Skeletal muscle cell (primary cell): ENCODE measurements at regions not wholly inside any gene's neighbourhood (a gene's known extent, or its start where the extent isn't known, plus 50 kb on each side); places are given as distances from the start of the nearest gene placed in this dataset.
"Not testable (repeated sequence)": the region's sequence is repeated elsewhere in the genome, so short reads cannot be mapped to it uniquely, and the experiment has no call there.

Experiments
- DNase-seq: peaks from one replicate; pipeline ENCODE4 v3.0.0-alpha.2; 2010; ENCODE audit warnings: low read depth
- H3K4me3 ChIP-seq: 2 replicates; pipeline ENCODE4 v1.5.1; 2011; ENCODE audit warnings: low read depth, mild to moderate bottlenecking, control low read depth, low read length, moderate library complexity

DNA sequence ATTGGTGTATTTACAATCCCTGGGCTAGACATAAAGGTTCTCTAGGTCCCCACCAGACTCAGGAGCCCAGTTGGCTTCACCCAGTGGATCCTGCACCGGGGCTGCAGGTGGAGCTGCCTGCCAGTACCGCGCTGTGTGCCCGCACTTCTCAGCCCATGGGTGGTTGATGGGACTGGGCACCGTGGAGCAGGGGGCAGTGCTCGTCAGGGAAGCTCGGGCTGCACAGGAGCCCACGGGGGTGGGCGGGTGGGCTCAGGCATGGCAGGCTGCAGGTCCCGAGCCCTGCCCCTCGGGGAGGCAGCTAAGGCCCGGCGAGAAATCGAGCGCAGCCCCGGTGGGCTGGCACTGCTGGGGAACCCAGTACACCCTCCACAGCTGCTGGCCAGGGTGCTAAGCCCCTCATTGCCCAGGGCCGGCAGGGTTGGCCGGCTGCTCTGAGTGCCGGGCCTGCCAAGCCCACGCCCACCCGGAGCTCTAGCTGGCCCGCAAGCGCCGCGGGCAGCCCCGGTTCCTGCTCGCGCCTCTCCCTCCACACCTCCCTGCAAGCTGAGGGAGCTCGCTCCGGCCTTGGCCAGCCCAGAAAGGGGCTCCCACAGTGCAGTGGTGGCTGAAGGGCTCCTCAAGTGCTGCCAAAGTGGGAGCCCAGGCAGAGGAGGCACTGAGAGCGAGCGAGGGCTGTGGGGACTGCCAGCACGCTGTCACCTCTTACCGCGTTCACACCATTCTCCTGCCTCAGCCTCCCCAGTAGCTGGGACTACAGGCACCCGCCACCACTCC lies 353.5 kb upstream of the HS6ST1 start:
- DNase-seq, H3K4me3 ChIP-seq: not testable (repeated sequence)

DNA sequence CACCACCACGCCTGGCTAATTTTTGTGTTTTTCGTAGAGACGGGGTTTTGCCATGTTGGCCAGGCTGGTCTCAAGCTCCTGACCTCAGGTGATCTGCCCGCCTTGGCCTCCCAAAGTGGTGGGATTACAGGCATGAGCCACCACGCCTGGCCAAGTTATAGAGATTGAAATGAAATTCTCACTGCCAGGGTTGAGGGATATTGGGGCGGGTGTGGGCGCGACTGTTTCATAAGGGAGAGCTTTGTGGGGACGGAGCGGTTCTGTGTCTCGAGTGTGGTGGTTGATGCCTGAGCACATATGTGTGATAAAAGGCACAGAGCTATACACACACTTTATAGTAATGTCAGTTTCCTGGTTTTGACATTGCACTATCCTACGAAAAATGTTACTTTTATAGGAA lies 361.0 kb upstream of the HS6ST1 start:
- DNase-seq, result not testable (repeated sequence)

DNA sequence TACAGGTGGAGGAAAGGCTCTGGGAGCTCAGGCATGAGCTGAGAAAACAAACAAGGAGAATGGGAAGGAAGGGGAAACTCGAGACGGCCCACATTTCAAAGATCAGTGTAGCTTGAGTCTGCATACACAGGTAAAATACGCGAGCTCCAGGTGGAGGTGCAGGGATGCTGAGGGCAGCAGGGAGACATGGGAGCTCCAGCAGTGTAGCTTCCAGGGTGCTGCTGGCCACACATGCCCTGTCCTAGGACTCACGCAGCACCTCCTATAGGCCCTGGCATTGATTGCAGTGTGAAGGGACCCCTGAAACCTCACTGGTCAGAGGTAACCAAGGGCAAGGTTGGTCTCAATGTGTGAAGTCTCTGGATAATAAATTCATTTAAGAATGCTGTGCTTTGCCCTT lies 362.8 kb upstream of the HS6ST1 start:
- no peak overlapping the region for H3K4me3 ChIP-seq
- no peak for DNase-seq

More for the DNA sequence above, 361.0 kb upstream of the HS6ST1 start:
- not testable (repeated sequence) for H3K4me3 ChIP-seq

GRCh38 chr2:128682266-128682665 lies 363.6 kb upstream of the HS6ST1 start:
- no peak for DNase-seq
- no peak overlapping the region for H3K4me3 ChIP-seq

DNA sequence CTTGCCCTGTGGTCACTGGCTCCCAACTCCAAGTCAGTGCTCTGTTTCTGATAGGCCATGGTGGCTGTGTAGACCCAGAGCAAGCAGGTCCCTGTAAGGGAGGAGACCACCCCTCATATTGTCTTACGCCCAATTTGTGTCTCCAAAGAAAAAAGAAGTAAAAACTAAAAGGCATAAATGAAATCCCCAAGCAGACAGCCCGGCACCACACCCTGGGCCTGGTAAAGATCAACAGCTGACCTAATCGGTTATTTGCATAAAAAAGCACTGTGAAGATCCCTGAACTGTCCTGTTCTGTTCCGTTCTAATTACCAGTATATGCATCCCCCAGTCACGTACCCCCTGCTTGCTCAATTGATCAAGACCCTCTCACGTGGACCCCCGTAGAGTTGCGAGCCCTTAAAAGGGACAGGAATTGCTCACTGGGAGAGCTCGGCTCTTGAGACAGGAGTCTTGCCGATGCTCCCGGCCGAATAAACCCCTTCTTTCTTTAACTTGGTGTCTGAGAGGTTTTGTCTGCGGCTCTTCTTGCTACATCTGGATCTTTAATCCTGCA lies 364.1 kb upstream of the HS6ST1 start:
- no peak overlapping the region for H3K4me3 ChIP-seq
- no peak for DNase-seq

DNA sequence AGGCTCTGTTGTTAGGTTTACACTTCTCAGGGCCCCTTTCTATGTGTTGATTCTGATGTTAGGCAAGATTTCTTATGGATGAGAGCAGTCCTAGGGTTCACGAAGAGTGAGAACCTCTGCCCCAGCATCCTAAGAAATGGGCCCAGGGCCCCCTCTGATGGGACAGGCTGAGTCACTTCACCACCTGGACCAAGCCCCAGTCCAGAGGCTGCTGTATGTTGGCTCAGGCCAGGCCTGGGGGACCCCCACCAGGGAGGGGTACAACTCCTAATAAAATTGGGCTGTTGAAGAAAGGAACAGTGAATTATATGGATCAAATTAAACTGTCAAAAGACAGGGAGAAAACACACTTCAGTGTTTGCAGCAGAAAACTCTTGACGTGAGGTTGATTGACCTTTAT lies 365.9 kb upstream of the HS6ST1 start:
- DNase-seq, result no peak
- no peak overlapping the region for H3K4me3 ChIP-seq

DNA sequence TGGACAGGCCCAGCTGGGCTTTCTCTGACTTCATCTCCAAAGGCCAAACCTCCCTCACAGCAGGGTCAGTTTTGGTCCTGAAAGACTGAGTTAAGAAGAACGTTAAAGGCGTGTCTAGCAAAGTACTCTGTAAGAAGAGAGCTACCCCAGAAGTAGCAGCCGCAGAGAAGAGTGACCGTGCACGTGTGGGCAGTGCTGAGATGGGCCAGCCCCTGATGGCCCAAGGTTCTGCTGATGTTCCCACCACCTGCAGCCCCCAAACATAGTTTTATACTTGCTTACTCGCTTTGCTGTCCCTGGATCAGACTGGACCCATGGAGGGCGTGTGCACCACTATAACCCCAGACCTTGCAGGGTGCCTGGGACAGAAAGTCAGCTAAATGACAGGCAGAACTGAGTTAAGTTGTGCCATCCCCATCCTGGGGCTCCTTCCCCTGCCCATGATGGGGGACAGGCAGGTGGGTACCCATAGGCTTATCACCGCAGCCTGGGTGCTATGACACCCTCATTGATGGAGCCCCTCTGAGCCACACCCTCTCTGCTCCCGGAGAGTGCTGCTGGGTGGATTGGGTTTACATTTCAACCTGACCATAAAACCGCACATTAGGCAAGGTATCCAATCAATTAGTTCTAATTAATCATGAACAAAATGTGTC lies 367.3 kb upstream of the HS6ST1 start:
- no peak for DNase-seq

GRCh38 chr2:128686497-128686859 lies 367.8 kb upstream of the HS6ST1 start:
- DNase-seq, result no peak

More for the DNA sequence above, 367.3 kb upstream of the HS6ST1 start:
- no peak overlapping the region for H3K4me3 ChIP-seq

DNA sequence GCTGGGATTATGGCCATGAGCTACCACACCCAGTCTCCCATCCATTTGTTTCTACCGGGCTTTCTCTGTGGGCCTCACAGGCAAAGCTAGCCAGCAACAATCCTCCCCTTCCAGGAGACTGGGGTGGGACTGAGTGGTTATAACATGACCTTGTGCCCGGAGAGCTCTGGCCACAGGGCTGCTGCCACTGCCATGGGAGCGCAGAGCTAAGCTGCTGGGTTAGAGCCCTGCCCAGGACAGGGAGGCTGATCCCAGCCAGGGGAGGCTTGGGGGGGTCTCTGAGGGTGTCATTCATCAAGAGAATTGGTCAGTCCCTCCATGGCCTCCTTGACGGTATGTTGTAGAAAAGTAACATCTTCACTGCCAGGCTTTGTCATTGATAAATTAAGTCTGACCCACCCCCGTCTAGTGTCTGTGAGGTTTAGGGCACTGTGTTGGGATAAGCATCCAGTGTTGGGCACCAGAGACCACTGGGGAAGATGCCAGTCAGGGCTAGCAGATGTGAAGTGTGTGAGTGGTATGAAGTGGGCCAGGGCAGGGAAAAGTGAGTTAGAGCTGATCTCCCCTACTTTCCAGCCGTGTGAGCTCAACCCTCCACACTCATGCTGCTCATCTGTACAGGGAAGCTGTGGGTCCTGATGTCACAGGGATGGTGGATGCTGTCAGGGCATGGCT lies 368.4 kb upstream of the HS6ST1 start:
- no peak for DNase-seq

More at GRCh38 chr2:128686497-128686859, 367.8 kb upstream of the HS6ST1 start:
- no peak overlapping the region for H3K4me3 ChIP-seq

GRCh38 chr2:128687565-128687964 lies 368.9 kb upstream of the HS6ST1 start:
- H3K4me3 ChIP-seq, result no peak overlapping the region
- no peak for DNase-seq

More for the DNA sequence above, 368.4 kb upstream of the HS6ST1 start:
- no peak overlapping the region for H3K4me3 ChIP-seq

DNA sequence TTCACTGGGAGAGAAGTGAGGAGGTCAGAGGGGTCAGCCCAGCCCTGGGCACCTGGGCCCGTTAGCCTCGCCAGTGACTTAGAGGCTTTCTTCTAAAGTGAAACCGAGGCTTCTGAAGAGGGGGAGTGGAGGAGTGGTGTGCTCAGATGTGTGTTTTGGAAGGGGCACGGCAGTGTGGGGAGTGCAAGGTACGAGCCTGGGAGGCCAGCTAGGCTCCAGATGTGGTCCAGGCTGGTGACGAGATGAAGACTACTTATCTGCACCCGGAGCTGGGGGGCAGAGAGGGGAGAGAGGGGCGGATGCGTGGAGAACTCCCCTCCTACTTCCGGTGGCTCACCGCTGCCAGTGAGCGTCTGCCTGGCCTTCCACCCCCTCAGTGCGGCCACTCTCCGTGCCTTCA lies 371.3 kb upstream of the HS6ST1 start:
- no peak for DNase-seq
- H3K4me3 ChIP-seq, result no peak overlapping the region

DNA sequence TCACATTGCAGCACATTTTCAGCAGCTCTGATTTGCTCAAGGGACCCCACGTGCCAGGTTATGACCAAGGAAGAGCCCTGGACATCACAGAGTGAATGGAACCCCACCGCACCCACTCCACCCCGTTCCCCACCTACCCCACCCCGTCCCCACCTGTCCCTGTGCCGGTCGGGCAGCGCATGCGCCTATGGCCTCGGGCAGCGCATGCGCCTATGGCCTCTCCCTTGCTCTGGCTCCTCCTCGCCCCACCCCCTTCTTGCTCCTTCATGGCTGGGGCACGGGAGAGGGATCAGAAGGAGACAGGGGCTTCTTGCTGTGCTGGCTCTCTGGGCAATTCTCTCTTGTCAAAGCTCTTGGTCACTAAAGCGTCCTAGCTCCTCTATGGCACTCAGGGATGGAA lies 371.8 kb upstream of the HS6ST1 start:
- DNase-seq, result no peak
- no peak overlapping the region for H3K4me3 ChIP-seq

- no peak overlapping the region for H3K4me3 ChIP-seq
- no peak for DNase-seq
Measured at GRCh38 chr2:128690869-128691268, 372.2 kb upstream of the HS6ST1 start.

DNA sequence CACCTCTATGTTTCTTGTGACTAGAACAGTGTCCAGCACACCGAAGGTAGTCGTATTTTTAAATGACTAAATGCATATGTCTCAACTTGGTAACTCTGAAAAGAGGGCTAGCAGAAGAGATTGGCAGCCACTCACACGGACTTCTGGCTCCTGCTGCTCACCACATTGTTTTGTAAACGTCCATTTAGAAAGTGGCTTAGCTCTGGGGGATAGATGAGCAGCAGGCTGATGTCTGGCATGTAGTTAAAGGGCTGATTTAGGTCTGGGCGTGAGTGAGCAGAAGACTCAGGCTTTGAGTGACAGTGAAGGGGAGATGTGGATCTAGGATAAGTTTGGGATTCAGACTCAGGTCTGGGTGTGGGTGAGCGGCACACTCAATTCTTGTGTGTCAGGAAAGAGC lies 372.9 kb upstream of the HS6ST1 start:
- no peak for DNase-seq
- no peak overlapping the region for H3K4me3 ChIP-seq

DNA sequence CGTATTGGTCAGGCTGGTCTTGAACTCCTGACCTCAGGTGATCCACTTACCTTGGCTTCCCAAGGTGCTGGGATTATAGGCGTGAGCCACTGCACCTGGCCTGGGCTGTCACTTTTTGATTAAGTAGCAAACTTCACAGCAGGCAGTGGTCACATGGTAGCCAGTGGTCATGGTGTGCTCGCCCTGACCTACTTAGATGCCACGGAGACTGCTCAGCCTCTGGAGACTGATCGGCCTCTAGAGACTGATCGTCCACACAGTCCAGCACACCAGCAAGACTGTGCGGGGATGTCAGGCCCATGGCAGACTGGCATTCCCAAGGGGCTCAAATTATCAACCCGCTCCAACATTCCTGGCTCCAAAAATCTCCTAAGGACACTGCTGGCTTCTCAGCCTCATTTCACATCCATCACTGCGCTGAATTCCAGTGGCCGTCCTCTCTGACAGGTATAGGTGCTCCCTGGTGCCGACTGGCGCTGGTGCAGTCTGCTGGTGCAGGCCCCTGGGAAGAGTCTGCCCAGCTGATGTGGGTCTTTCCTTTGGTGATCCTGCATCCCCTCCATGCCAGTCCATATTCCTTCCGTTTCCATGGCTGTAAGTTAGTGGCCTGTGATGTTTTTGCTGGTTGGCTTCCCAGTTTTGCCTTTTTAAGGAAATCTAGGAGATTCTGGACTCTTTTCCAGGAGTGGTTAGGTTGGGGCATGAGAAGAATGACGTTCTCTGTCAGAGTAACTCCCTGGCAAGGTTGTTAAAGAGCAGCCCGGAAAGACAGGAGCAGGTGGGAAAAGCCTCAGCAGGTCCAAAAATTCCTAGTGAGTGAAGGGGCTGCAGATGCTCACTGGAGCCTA lies 374.5 kb upstream of the HS6ST1 start:
- H3K4me3 ChIP-seq, result no peak overlapping the region

GRCh38 chr2:128693743-128694029 lies 375.0 kb upstream of the HS6ST1 start:
- no peak overlapping the region for H3K4me3 ChIP-seq
- DNase-seq, result no peak

More for the DNA sequence above, 374.5 kb upstream of the HS6ST1 start:
- no peak for DNase-seq

DNA sequence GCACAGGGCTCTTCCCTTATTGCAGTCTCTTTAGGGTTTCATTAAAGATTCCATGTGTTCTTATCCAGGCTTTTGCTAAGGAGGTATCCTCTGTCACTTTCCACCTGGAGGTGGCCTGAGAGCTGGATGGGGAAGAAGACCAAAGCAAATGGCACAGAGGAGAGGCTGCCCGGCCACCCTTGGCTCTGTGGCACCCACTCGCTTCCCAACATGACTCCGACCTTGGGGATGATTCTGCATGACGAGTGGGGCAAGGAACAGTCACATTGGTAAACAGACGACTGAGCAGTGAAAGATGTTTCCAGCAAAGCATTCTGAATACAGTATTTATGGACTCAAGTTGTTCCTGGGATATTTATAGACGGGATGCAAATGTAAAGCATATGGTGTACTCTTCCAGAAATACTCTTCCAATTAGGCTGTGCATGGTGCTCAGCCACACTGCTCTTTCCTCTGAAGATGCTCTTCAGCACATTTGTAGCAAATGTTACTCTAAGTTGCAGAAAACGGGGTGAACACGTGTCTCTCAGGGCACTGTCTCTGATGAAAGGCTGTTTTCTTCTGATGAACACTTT lies 377.1 kb upstream of the HS6ST1 start:
- no peak overlapping the region for H3K4me3 ChIP-seq

GRCh38 chr2:128696421-128696820 lies 377.8 kb upstream of the HS6ST1 start:
- no peak for DNase-seq
- H3K4me3 ChIP-seq, result no peak overlapping the region

More for the DNA sequence above, 377.1 kb upstream of the HS6ST1 start:
- no peak for DNase-seq

DNA sequence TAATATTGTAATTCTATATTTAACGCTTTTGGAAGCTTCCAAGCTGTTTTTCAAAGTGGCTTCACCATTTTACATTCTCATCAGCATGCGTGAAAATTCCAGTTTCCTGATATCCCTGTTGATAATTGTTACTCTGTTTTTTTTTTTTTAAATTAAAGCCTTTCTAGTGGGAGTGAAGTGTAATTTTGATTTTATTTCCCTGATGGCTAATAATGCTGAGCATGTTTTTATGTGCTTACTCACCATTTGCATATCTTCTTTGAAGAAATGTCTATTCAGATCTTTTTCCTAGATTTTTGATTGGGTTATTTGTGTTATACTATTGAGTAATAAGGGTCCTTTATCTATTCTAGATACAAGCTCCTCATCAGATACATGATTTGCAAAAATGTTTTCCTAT lies 382.8 kb upstream of the HS6ST1 start:
- H3K4me3 ChIP-seq, result no peak overlapping the region
- no peak for DNase-seq
